ENCODE measurements at regions not wholly inside any gene's neighbourhood (a gene's known extent, or its start where the extent isn't known, plus 50 kb on each side); places are given as distances from the start of the nearest gene placed in this dataset.
"Not testable (repeated sequence)": the region's sequence is repeated elsewhere in the genome, so short reads cannot be mapped to it uniquely, and the experiment has no call there.

- DNase-seq = no peak
Observed at GRCh38 chr5:166286832-166287231, 2004.6 kb upstream of the WWC1 start.

GRCh38 chr5:166287866-166288265, 2003.6 kb upstream of the WWC1 start:
- DNase-seq = no peak

- not testable (repeated sequence) for DNase-seq
Observed at GRCh38 chr5:166291800-166292199, 1999.6 kb upstream of the WWC1 start.

GRCh38 chr5:166293892-166294291, 1997.6 kb upstream of the WWC1 start:
- no peak for DNase-seq

GRCh38 chr5:166302166-166302565, 1989.3 kb upstream of the WWC1 start:
- no peak for DNase-seq

- no peak for DNase-seq
Observed at GRCh38 chr5:166317425-166317824, 1974.0 kb upstream of the WWC1 start.

GRCh38 chr5:166320920-166321480, 1970.4 kb upstream of the WWC1 start:
- DNase-seq = no peak

- no peak for DNase-seq
Observed at GRCh38 chr5:166324372-166324771, 1967.1 kb upstream of the WWC1 start.

- DNase-seq = no peak
Observed at GRCh38 chr5:166329149-166329800, 1962.2 kb upstream of the WWC1 start.

GRCh38 chr5:166330036-166330435, 1961.4 kb upstream of the WWC1 start:
- DNase-seq = no peak

GRCh38 chr5:166331521-166331920, 1959.9 kb upstream of the WWC1 start:
- no peak for DNase-seq

- DNase-seq = no peak
Observed at GRCh38 chr5:166338801-166339200, 1952.6 kb upstream of the WWC1 start.

GRCh38 chr5:166340039-166340438, 1951.4 kb upstream of the WWC1 start:
- DNase-seq = no peak

- no peak for DNase-seq
Observed at GRCh38 chr5:166341740-166342337, 1949.6 kb upstream of the WWC1 start.

GRCh38 chr5:166342402-166342801, 1949.0 kb upstream of the WWC1 start:
- no peak for DNase-seq

- DNase-seq = no peak
Observed at GRCh38 chr5:166346726-166347374, 1944.6 kb upstream of the WWC1 start.

GRCh38 chr5:166349046-166349445, 1942.4 kb upstream of the WWC1 start:
- DNase-seq = no peak

GRCh38 chr5:166353580-166353979, 1937.9 kb upstream of the WWC1 start:
- DNase-seq = no peak

GRCh38 chr5:166354332-166354731, 1937.1 kb upstream of the WWC1 start:
- DNase-seq = no peak

GRCh38 chr5:166356096-166356495, 1935.3 kb upstream of the WWC1 start:
- DNase-seq = no peak

- no peak for DNase-seq
Observed at GRCh38 chr5:166358127-166358830, 1933.2 kb upstream of the WWC1 start.

- DNase-seq = no peak
Observed at GRCh38 chr5:166363087-166363760, 1928.2 kb upstream of the WWC1 start.

- DNase-seq = no peak
Observed at GRCh38 chr5:166365164-166365563, 1926.3 kb upstream of the WWC1 start.

Measured in activated CD8-positive, alpha-beta memory T cell treated with anti-CD3 and anti-CD28 coated beads, Interleukin-2, amount 50 U/mL, for 4 hours (primary cell).